PC-9 (cell line): ENCODE measurements at regions not wholly inside any gene's neighbourhood (a gene's known extent, or its start where the extent isn't known, plus 50 kb on each side); places are given as distances from the start of the nearest gene placed in this dataset.
A peak's percentile ranks its signal among the peaks of the same experiment; 100 is the strongest.

Source experiments
- CTCF ChIP-seq: fragments of 200-600 bp; sonication (generic); conservative IDR thresholded peaks from 2 replicates; pipeline ENCODE4 v1.6.1; 2017; ENCODE audit warnings: mixed run types, antibody characterized with exemption, mild to moderate bottlenecking, moderate library complexity
- EZH2 ChIP-seq: fragments of 200-600 bp; sonication (generic); IDR thresholded peaks from 2 replicates; pipeline ENCODE4 v1.8.0; 2017; ENCODE audit warnings: antibody characterized with exemption, low read depth

GRCh38 chr11:81644239-81644840 lies 1089.3 kb downstream of the FAM181B start:
- peak; percentile 91 for TF ChIP-seq CTCF
- no peak for TF ChIP-seq EZH2
